Amniotic stem cell (primary cell): ENCODE measurements at regions not wholly inside any gene's neighbourhood (a gene's known extent, or its start where the extent isn't known, plus 50 kb on each side); places are given as distances from the start of the nearest gene placed in this dataset.

ENCODE experiments used
- DNase-seq: peaks from one replicate; lab custom pipeline; 2025; lab: John Stamatoyannopoulos, UW

DNA sequence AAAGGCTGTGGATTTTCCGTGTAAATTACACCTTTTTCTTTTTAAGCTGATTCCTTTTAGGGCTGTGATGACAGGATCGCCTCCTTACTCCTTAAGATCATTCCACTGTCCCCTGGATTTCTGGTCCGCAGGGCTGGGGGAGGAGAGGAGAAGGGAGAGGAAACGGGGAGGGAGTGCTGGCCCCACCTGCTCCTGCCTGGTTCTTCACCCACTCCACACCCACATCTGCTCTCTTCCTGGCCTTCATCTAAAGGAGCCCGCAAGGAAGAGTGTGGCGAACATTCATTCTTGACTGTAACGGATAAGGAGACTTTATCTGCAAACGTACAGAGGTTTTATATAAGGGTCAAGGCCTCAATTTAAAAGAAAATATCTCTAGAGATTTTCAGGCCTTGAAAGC, 242.0 kb downstream of the RHOU start:
- DNase-seq = no peak

DNA sequence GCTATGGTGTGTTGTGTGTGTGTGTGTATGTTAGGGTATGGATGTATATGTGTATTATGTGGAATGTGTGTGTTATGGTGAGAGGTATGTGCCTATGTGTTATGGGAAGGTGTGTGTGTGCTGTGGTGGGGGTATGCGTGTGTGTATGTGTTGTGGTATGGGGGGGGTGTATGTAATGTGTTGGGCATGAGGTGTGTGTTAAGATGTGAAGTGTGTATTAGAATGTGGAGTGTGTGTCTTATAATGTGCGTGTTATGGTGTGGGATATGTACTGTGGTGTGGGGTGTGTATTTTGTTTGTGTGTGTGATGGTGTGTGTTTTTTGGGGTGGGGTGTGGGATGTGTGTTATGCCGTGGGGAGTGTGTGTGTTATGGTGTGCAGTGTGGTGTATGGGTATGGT, 242.5 kb downstream of the RHOU start:
- no peak for DNase-seq

DNA sequence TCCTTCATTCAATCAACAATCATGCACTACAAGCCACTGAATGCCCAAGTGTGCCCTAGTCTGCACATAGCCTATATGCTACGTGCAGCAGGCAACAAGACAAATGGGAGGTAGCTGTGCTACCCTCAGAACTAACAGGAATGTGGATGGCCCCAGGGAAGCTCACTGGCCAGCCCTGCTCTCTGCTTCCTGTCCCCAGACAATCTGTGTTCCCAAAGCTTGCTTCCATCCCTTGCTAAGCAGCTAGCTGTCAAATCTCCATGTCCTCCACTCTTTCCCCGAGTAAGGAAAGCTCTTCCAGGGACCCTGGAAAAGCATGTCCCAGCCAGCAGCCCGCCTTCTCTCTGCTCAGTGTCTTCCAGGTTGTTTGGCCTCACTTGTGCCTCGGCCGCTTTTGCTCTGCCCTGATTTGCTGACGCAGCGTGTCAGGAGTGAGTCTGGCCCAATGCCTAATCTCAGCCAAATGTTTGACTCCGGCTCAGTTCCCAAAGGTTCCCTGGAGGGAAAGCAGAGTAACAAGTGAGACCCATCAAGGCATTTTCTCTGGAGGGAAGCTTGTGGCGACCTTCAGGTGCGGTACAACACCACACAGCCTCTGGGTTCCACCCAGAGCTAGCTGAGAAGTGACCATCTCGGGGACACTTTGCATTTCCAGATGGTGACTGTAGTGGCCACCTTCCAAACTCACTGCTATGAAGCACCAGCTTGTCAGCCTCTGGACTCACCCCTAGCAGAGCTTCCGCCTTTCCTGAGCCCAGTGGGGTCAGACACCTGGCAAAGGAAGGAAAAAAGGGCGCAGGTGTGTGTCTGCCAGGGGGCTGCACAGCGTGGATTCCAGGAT, 243.4 kb downstream of the RHOU start:
- DNase-seq = no peak

DNA sequence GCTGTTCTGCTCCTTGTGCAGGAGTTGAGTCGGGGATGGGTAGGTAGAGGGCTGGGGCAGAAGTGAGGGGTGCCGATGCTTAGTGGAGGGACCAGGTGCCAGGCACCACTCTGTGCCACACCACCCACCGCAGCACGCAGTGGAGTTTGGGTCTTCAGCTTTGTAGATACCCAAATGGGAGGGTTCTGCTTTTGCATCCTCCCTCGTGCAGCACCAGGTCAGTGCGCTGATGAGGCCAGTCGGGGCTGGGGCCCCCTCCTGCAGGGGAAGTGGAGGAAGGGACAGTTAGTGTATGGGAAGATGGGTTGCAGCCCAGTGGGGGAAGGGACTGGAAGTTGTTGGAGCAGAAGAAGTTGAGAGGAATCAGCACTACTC, 244.0 kb downstream of the RHOU start:
- no peak for DNase-seq

DNA sequence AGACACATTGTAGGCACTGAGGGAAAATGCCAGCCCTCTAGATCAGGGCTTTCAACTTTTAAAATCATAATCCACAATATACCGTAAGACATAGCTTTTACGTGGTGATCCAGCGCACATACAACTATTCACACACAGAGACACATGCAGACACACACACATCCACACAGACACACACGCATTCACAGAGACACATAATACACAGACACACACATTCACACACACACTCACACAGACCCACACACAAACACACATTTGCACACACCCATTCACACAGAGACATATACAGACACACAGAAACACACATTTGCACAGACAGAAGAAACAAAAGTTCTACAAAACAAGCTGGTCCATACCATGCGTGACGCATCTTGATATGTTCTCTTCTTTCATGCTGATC, 244.5 kb downstream of the RHOU start:
- DNase-seq = no peak

DNA sequence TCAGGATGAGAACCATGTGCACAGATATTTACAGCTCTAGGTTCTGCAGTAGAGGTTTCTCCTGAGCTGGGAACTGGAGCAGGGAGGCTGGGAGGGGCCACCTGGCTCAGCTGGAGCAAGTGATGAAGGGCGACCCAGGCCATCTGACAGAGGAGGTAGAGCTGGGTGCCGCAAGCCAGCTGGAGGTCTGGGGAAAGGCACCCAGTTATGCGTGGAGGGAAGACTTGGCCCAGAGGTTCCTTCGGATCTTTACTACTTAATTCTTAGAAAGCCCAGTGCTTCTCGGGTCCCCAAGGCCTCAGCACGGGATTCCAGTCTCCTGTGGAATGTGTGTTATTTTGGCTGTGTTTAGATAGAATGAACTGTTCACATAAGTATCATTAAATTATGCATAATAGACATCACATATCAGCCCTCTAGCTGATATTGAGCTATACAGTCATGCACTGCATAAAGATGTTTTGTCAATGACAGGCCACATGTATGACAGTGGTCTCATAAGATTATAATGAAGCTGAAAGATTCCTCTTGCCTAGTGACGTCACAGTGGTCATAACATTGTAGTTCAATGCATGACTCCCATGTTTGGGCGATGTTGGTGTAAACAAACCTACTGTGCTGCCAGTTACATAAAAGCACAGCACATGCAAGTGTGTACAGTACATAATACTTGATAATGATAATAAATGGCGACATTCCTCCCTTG, 245.1 kb downstream of the RHOU start:
- no peak for DNase-seq

DNA sequence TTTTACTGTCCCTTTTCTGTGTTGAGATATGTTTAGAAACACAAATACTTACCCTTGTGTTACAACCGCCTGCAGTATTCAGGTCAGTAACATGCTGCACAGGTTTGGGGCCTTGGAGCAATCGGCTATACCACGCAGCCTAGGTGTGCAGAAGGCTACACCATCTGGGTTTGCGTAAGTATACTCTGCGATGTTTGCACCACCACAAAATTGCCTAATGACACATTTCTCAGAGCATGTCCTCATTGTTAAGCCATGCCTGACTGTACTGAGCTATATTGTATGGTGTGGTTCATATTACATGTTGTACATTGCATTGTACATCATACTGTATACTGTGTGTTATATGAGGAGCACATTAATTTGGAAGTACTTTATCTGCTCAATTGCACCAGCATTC, 247.4 kb downstream of the RHOU start:
- no peak for DNase-seq

DNA sequence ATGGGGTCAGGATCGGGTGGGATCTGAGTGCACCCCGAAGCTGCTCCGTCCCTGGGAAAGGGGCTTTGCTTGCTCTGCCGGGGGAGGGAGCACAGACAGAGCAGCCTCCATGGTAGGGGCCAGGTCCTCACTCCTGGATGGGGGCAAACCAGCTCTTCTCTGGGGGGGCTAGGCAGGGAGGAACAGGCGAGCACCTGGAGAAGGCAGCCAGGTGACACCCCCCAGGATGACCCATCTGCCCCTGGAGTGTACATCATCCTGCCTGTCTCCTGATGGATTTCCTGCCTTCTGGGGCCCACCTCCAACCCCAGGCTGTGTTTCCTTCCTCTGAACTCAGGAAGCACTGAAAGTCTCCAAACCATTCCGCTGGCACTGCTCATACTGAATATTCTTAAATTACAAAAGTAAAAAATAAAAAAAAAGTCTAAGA, 248.0 kb downstream of the RHOU start:
- no peak for DNase-seq

DNA sequence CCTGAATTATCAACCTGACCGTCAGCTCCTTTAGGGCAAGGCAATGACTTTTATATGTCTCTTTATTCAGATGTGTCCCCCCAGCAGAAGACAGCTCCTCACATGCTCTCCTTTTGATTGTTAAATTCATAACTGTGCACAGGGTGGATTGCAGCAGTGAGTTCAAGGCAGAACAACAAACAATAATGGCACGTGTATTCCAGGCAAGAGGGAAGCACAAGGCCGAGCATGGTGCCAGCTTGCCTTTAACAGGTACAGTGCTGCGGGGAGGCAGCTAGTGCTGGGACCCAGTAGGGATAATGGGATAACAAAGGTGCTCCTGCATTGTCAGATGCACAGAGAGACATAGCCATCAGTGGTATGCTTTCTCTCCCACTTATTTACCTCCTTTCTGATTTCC, 248.4 kb downstream of the RHOU start:
- no peak for DNase-seq

DNA sequence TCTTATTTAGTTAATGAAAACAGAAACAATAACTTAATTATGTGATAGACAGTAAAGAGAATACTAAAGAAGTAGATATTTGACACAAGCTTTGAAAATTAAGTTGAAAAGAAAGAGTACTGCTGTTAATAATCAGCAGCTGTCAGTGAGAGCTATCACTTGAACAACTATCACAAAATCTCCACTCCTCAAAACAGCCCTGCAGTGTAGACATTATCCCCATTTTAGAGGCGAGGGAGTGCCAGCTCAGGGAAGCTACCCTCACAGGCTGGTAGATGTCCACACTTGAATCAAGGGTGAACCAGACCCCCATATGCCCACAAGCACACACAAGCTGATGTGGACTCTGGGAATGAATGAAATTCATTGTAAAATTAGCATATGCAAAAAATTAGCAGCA, 248.8 kb downstream of the RHOU start:
- no peak for DNase-seq

DNA sequence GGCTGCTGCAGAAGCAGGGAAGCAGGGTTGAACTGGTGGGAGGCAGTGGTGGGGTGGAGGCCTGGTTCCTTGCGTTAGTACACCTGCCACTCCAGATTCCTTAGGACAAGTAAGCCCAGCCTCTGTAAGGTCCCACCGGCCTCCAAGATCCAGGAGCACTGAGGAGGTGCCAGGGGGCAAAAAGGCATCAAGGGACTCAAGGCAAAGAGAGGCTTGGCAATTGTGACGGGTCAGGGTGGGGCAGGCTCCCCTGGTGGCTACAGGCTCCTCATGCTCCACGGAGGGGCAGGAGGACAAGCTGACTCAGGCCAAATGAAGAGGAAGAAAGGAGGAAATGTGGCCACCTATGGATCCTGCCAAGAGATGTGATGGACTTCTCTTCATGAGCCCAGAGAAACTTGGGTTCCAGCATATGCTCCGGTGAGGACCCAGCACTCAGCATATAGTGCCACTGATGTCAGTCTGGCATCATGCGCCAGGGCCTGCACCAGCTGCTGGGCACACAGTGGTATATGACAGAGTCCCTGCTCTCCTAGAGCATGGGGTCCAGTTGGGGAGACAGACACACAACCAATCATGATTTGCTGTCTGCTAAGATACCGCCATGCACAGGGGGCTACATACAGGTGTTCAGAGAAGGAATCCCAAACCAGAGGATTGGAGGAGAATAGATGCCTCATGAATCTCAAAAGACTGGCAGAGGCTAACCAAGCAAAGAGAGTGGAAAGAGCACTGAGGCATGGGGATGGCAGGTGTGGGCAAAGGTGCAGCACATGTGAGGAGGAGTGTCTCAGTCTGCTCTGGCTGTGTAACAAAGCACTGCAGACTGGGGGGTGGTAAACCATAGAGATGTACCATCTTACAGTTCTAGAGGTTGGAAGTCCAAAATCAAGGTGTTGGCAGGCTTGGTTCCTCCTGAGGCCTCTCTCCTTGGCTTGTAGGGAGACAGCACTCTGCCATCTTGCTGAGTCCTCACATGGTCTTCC, 249.7 kb downstream of the RHOU start:
- DNase-seq = no peak

DNA sequence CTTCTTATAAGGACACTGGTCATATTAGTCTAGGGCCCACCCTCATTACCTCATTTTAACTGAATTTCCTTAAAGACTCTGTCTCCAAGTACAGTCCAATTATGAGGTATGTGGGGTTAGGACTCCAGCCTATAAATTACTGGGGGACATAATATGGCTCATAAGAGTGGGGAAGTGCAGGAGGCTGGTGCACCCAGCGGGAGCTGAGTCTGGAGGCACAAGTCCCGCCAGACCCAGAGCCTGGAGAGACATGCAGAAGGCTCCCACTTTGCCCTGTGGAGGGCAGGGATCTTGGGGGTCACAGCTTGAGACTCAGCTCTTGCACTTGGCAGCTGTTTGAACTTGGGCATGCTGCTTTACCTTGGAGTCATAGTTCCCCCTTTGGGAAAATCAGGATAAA, 250.4 kb downstream of the RHOU start:
- DNase-seq = no peak

DNA sequence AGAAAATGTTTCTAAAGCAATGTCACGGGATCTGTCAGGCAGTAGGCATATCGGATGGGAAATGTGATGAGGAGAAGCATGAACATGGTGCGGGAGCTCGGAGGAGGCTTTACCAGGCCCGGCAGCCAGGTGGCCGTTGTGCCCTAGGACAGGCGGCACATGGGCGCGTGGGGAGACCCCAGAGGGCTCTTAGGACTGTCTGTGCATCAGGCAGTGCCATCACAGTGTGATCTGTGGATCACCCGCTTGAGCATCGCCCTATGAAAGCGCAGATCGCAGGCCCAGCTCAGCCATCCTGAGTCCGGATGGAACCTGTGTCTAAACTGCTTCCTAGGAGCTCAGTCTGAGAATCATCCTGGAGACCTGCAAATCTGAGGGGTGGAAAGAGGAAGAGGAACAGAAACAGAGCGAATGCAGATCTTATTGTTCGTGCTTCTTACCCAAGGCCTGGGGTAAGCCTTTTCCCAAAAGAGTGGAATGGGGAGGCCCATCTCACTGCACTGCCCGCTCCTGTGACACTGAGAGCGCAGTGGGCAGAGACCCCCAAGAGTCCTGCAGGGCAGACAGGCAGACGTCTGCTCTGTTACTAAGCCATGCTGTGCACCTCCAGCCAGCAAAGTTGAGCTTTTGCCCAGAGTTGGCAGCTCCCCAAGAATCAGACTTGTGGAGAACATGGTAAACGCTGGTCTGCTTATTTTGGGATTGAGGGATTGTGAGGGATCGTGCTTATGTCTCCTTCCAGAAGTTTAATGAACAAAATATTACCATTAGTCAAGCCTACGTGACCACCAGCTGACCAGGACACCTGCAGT, 251.0 kb downstream of the RHOU start:
- no peak for DNase-seq

DNA sequence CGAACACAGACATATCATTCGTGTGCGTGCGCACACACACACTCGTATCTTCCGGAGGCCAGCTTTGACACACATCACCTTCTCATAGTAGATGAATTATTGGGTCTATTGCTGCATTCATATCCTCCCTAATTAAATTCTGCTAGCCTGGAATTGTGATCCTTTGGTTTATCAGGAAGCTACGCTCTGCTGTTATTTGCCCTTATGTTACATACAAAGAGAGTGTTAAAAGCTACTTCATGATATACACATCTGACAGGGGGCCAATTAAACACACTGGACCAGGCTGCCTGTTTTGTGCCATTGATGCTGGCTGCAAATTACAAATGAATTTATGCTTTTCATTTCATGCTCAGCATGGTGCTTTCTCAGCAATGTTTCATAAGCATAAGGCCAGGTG, 252.0 kb downstream of the RHOU start:
- no peak for DNase-seq

DNA sequence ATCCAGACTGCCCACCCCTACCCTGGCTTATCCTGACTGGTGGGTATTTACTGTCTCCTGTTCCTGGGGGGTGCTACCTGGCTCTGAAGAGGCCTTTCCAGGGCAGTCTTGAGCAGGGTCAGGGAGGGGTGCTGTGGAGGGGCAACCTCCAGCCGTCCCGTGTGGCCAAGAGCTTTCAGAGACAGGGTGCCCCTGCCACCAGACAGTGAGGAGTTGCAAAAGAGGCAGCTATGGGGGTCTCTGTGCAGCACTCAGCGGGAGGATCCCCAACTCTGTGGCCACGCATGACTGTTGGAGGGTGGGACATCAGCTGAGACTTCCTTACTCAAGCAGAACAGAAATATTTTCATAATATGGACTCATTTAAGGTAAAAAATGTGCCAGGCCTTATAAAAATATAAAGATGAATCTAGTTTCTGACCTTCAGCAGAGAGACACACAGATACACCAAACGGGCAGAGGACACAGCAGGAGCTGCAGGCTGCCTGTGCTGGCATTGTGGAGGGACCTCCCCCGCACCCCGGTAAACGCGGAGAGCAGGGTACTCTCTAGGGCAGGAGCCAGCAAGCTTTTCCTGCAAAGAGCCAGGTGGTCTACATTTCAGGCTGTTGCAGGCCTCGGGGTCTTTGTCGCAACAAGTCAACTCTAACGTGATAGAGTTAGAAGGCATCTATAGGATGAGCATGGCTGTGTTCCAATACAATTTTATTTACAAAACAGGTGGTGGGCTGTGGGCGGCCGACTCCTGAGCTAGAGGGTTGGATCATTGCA, 252.6 kb downstream of the RHOU start:
- DNase-seq = no peak

DNA sequence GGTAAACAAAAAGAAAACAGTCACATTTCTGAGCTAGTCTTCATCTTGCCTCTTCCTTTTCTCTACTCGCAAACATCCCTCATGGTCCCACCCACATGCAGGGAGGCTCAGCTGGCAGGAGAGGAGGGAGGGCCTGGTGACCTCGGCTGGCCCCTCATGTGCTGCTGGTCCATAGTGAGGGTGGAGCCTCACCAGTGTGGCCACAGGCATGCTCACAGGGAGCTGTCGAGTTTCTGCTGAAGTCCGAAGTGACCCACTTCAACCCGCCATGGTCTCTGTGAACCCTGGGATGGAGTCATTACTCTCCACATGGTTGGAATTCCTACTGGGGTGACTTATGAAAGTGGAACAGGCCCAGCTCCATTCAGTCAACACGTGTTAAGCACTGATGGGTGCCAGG, 253.4 kb downstream of the RHOU start:
- DNase-seq = no peak

DNA sequence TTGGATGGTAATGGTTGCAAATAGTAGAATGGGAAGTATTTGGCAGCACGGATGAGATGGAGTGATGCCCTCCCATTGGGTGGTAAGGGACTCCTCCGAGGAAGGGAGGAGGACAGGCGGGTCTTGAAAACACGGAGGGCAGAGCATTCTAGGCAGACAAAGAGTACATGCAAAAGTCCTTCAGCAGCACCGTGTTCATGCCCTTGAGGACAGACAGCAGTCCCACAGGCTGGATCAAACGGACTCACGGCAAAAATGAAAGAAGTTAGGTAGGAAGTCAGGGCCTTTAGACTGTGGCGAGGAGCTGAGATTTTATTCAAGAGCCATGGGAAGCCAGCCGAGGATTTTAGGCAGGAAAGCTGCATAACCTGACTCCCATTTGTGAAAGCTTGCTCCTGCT, 253.9 kb downstream of the RHOU start:
- no peak for DNase-seq

DNA sequence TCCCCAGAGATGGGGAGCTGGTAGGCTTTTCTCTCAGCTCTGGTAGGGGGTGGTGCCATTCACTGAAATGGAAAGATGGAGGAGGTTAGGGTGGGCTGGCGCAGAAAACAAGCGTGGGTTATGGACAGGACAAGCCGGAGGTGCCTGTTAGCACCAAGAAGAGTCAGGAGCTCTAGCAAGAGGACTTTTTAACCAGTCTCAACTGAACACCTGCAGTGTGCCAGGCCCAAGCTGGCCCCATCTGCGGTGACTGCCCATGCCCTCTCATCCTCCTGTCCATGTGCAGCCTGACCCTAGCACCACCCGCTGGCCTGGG, 254.4 kb downstream of the RHOU start:
- no peak for DNase-seq

DNA sequence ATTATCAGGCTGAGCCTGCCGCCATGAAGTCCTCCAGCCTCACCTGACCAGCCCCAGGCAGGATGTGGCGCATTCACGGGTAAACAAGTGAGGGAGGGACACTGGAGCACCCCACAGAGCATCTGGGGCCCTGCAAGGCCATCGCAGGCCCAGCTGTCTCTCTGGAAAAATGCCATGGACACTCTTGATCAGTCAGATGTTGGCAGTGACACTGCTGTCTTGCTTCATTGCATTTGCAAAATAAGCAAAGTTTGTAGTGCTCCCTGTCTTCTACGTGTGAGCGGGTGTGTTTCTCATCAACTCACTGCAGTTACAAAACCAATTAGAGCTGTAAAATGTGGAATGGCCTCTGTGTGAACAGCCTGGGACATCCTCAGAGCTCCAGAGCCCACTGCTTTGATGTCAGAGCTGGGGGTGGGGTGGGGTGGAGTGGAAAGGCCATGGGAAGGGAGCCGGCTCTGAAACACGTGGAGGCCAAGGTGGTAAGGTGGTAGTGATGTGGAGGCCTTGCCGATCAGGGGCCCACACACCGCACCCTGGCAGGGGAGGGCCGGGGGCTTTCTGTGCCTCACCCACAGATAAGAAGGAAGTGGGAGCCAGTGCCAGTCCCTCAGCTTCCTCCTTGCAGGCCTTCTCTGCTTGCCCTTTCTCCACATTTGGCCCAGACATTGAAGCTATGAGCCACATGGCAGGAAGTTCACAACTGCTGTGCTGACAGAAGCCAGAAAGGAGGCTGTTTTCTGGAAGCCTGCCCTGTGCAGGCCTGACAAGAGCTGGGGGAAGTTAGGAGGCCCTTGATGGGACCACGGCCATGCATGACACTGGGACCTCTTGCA, 254.9 kb downstream of the RHOU start:
- DNase-seq = no peak

DNA sequence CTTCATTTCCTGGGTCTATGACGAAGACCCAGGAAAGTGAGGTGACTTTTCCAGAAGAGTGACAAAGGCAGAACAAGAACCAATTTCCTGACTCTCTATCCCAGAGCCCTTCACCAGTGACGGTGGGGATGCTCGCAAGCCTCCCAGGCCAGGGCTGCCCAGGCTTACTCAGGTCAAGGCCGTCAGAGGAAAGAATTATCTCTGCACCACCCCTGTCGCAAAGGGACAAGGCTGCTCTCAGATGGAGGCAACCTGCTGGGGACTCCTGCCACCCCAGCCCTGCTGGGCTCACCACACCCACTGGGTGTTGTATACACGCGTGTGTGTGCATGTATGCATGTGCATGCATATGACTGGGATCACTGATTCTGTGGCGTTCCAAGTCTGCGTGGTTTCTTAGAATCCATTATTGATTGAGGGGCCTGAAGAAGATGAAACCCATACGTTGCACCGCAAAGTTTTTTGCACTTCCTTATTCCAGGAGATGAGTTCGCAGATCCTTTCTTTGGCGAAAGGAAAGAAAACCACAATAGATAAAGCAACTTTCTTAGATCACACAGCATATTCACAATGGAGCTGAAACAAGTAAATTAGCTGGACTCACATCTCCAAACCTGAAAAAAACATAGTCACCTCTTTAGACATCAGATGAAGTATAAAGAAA, 255.8 kb downstream of the RHOU start:
- no peak for DNase-seq
